Gastroesophageal sphincter (tissue), 2 donors: ENCODE measurements at regions not wholly inside any gene's neighbourhood (a gene's known extent, or its start where the extent isn't known, plus 50 kb on each side); places are given as distances from the start of the nearest gene placed in this dataset.

ENCODE experiments used
- EP300 ChIP-seq: sonication (generic); formaldehyde crosslinking; IDR thresholded peaks from one replicate; pipeline ENCODE4 v1.6.1; 2017; ENCODE audit warnings: antibody characterized with exemption, mild to moderate bottlenecking
- POLR2A ChIP-seq, 2 donors: fragments of 450-650 bp; IDR thresholded peaks; one replicate each; pipeline ENCODE4 v1.6.1; 2017; ENCODE audit warnings: antibody characterized with exemption in 2 of 2, mild to moderate bottlenecking in 2 of 2, moderate library complexity in 1 of 2

DNA sequence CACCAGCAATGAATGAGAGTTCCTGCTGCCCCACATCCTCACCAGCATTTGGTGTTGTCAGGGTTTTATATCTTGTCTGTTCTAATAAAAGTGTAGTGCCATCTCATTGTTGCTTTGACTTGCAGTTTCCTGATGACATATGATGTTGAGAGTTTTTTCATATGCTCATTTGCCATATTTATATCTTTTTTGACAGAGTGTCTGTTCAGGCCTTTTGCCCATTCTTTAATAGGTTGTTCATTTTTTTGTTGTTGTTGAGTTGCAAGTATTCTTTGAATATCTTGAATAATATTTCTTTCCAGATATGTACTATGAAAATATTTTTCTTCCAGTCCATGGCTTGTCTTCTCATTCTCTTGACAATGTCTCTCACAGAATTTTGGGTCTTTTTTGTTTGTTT lies 111.7 kb upstream of the KCNJ15 start:
- TF ChIP-seq EP300: no peak
- no peak for TF ChIP-seq POLR2A (IDR thresholded peaks at IDR 0.05)
